PFSK-1 (cell line): ENCODE measurements at regions not wholly inside any gene's neighbourhood (a gene's known extent, or its start where the extent isn't known, plus 50 kb on each side); places are given as distances from the start of the nearest gene placed in this dataset.

Experiments used
- SIN3A ChIP-seq: IDR thresholded peaks from 2 replicates; pipeline ENCODE4 v1.6.1; 2012; ENCODE audit warnings: mild to moderate bottlenecking, low read length, moderate library complexity, borderline replicate concordance; ENCODE audit not compliant: insufficient read depth
- TF ChIP-seq, protein P1 (sequence below), 2 experiments: IDR thresholded peaks; 2 replicates each; pipeline versions ENCODE4 v1.6.1 to v1.8.0; 2011 to 2012; ENCODE audit warnings: low read depth in 2 of 2, low read length in 2 of 2, control low read depth in 1 of 2, inconsistent platforms in 1 of 2, mild to moderate bottlenecking in 1 of 2, moderate library complexity in 1 of 2; ENCODE audit not compliant: insufficient read depth in 1 of 2

GRCh38 chr3:145578471-145578870 is 582.5 kb downstream of the PLOD2 start:
- TF ChIP-seq, protein P1, sequence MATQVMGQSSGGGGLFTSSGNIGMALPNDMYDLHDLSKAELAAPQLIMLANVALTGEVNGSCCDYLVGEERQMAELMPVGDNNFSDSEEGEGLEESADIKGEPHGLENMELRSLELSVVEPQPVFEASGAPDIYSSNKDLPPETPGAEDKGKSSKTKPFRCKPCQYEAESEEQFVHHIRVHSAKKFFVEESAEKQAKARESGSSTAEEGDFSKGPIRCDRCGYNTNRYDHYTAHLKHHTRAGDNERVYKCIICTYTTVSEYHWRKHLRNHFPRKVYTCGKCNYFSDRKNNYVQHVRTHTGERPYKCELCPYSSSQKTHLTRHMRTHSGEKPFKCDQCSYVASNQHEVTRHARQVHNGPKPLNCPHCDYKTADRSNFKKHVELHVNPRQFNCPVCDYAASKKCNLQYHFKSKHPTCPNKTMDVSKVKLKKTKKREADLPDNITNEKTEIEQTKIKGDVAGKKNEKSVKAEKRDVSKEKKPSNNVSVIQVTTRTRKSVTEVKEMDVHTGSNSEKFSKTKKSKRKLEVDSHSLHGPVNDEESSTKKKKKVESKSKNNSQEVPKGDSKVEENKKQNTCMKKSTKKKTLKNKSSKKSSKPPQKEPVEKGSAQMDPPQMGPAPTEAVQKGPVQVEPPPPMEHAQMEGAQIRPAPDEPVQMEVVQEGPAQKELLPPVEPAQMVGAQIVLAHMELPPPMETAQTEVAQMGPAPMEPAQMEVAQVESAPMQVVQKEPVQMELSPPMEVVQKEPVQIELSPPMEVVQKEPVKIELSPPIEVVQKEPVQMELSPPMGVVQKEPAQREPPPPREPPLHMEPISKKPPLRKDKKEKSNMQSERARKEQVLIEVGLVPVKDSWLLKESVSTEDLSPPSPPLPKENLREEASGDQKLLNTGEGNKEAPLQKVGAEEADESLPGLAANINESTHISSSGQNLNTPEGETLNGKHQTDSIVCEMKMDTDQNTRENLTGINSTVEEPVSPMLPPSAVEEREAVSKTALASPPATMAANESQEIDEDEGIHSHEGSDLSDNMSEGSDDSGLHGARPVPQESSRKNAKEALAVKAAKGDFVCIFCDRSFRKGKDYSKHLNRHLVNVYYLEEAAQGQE (IDR thresholded peaks at IDR 0.05; ENCODE audit: insufficient read depth in 1 of 2, low read depth in 2 of 2, low read length in 2 of 2): no peak
- TF ChIP-seq SIN3A: no peak
